HepG2 (cell line): ENCODE measurements at regions not wholly inside any gene's neighbourhood (a gene's known extent, or its start where the extent isn't known, plus 50 kb on each side); places are given as distances from the start of the nearest gene placed in this dataset.

Experiments used
- HDAC1 ChIP-seq: sonication (generic); formaldehyde crosslinking; IDR thresholded peaks from 2 replicates; pipeline ENCODE4 v1.5.1; 2020; ENCODE audit warnings: mild to moderate bottlenecking, missing genetic modification reagents
- JUNB ChIP-seq: sonication (generic); formaldehyde crosslinking; IDR thresholded peaks from 2 replicates; pipeline ENCODE4 v1.8.0; 2022; ENCODE audit warnings: missing genetic modification reagents, mild to moderate bottlenecking, borderline replicate concordance
- RELA ChIP-seq: sonication (generic); formaldehyde crosslinking; IDR thresholded peaks from 2 replicates; pipeline ENCODE4 v1.4.0; 2020; ENCODE audit warnings: missing genetic modification reagents
- ZNF468 ChIP-seq: sonication (generic); formaldehyde crosslinking; IDR thresholded peaks from 2 replicates; pipeline ENCODE4 v1.8.0; 2022; ENCODE audit warnings: mild to moderate bottlenecking, moderate library complexity, missing genetic modification reagents
- ZNF570 ChIP-seq: sonication (generic); formaldehyde crosslinking; IDR thresholded peaks from 2 replicates; pipeline ENCODE4 v1.4.0; 2020; ENCODE audit warnings: mild to moderate bottlenecking, missing genetic modification reagents, borderline replicate concordance
- ZNF780A ChIP-seq: sonication (generic); formaldehyde crosslinking; IDR thresholded peaks from 2 replicates; pipeline ENCODE4 v1.8.0; 2022; ENCODE audit warnings: mild to moderate bottlenecking, missing genetic modification reagents, moderate library complexity
- TF ChIP-seq, protein P1 (sequence below): IDR thresholded peaks from 2 replicates; pipeline ENCODE4 v1.6.1; 2016; ENCODE audit warnings: missing genetic modification reagents, missing compliant biosample characterization
- TF ChIP-seq, protein P2 (sequence below): sonication (generic); formaldehyde crosslinking; IDR thresholded peaks from 2 replicates; pipeline ENCODE4 v1.9.0; 2021; ENCODE audit warnings: missing genetic modification reagents, borderline replicate concordance

DNA sequence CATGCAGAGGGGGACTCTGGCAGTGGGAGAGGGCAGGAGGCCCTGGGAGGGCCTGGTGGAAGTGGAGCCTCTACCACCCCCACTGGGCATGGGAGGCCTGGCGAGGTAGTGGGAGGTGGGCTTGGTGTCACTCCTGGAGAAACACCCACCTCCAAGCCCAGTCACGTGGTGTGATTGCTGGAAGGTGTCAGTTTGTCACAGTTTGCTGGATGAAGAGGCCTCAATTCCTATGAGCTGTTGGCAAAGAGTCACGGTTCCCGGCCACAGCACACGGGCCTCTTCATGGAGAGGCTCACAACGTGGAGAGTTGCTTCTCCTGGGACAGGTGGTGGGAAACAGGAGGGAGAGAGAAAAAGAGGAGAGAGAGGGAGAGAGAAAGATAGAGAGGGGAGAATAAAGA, 684.1 kb upstream of the ARGLU1 start:
- TF ChIP-seq RELA = no peak
- TF ChIP-seq, protein P1, sequence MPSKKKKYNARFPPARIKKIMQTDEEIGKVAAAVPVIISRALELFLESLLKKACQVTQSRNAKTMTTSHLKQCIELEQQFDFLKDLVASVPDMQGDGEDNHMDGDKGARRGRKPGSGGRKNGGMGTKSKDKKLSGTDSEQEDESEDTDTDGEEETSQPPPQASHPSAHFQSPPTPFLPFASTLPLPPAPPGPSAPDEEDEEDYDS = no peak
- no peak for TF ChIP-seq ZNF780A
- TF ChIP-seq HDAC1 (CRISPR knock-in tag) = no peak
- no peak for TF ChIP-seq ZNF468 (CRISPR knock-in tag)
- no peak for TF ChIP-seq ZNF570 (CRISPR knock-in tag)
- TF ChIP-seq, protein P2, sequence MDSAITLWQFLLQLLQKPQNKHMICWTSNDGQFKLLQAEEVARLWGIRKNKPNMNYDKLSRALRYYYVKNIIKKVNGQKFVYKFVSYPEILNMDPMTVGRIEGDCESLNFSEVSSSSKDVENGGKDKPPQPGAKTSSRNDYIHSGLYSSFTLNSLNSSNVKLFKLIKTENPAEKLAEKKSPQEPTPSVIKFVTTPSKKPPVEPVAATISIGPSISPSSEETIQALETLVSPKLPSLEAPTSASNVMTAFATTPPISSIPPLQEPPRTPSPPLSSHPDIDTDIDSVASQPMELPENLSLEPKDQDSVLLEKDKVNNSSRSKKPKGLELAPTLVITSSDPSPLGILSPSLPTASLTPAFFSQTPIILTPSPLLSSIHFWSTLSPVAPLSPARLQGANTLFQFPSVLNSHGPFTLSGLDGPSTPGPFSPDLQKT (CRISPR knock-in tag) = no peak
- no peak for TF ChIP-seq JUNB
